ENCODE measurements at regions not wholly inside any gene's neighbourhood (a gene's known extent, or its start where the extent isn't known, plus 50 kb on each side); places are given as distances from the start of the nearest gene placed in this dataset.
"Not testable (repeated sequence)": the region's sequence is repeated elsewhere in the genome, so short reads cannot be mapped to it uniquely, and the experiment has no call there.

DNA sequence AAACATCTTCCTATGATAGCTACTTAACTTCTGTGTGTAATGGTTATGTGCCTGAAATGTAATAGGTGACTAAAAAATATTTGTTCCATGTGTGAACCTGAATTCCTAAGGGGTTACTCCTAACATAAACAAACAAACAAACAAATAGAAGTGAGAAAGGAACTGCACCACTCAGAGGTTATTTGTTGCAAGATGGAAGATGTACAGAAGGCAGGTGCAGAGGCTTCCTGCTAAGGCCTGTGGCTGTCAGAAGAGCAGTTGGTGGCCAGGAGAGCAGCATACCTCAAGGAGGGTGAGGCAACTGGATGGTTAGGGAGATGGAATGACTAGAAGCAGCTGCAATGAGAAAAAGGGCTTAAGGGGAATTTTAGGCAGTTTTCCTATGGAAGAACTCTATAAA lies 940.6 kb downstream of the TTLL7 start:
- H3K4me3 ChIP-seq (ENCODE audit: low read length) = no peak overlapping the region
- DNase-seq (ENCODE audit: low read depth, low spot score) = no peak

DNA sequence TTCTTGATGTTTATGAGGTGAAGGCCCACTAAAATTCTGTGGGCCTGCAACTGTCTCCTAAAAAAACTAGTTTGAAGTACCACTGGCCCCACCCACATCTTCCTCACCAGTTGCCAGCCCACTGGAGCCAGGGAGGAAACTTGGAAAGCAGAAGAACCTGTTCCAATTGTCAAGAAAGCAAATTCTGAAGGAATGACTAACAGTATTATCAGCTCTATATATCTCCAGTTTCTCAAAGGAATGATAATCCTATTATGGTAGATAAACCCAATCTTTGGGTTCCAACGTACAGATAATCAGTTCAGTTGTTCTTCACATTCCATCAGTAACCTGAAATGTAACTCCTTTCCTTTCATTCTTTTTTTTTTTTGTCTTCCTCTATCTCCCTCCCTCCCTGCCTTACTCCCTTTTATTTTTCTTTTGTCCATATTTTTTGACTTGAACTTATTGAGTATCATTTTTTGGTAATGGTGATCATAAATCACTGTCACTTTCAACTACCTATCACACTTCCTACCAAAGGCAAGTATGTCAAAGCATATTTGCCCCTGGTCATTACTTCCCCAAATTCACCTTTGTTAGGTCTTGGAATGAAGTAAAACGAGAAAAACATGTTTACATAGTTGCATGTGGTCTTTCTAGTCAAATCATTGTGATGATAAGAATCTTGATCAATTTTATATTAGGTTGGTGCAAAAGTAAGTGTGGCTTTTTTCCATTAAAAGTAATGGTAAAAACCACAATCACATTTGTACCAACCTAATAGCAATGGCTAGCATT lies 943.4 kb downstream of the TTLL7 start:
- H3K4me3 ChIP-seq (ENCODE audit: low read length) = no peak overlapping the region
- DNase-seq (ENCODE audit: low read depth, low spot score) = no peak

DNA sequence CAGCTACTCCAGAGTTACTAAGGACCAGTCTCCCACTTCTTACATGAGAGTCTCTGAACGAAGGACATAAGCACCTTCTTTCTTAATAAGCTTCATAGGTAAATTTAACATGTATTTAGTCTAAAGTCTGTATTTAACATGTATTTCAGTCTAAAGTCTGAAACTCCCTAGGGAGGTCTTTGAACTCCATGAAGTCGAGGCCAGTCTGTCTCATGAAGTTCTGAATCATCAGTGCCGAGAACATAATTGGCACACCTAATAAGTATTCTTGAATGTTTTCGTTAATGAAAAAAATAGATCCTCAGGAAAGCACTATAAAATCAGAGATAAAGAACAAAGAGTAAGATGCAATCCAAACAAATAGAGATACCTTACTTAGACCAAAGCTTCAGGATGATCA lies 945.5 kb downstream of the TTLL7 start:
- no peak for DNase-seq (ENCODE audit: low read depth, low spot score)
- no peak overlapping the region for H3K4me3 ChIP-seq (ENCODE audit: low read length)

DNA sequence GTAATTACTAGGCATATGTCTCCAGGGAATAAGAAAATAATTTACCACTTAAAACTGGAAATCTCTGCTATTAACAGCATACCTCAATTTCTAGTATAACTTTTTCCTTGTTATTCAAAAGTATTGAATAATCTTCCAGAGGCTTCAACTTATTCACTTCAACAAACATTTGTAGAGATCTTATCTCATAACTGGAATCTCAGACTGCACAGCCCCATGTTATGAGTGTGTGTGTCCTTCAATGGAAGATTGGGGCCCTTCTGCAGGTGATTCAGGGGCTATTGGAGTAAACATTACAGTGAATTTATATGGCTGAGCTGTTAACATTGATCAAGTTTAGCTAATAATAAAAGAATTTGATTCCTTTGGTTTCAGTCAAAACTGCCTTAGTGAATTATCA lies 946.1 kb downstream of the TTLL7 start:
- H3K4me3 ChIP-seq (ENCODE audit: low read length) = no peak overlapping the region
- DNase-seq (ENCODE audit: low read depth, low spot score) = no peak

DNA sequence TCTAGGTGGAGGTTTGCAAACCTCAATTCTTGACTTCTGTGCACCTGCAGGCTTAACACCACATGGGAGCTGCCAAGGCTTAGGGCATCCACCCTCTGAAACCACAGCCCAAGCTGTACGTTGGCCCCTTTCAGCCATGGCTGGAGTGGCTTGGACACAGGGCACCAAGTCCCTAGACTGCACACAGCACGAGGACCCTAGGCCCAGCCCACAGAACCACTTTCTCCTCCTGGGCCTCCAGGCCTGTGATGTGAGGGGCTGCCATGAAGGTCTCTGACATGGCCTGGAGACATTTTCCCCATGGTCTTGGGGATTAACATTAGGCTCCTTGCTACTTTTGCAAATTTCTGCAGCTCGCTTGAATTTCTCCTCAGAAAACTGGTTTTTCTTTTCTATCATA lies 947.9 kb downstream of the TTLL7 start:
- DNase-seq (ENCODE audit: low read depth, low spot score); H3K4me3 ChIP-seq (ENCODE audit: low read length): not testable (repeated sequence)

DNA sequence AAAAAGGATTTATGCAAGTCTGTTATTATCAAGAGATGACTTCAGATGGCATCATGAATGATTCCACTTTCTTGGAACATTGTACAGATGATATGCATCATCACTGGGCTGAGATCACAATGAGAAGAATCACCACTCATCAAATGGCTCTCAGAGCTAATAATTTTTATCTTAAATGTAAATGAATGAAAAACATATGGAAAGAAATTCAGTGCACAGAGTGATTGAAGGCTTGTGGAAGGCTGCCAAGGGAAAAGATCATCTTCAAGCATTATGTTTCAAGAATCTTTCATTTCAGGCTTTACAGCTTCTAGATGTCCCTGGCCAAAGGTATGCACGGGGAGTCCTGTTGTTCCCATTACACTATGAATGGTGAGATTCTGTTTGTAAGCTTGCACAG lies 955.7 kb downstream of the TTLL7 start:
- no peak overlapping the region for H3K4me3 ChIP-seq (ENCODE audit: low read length)
- no peak for DNase-seq (ENCODE audit: low read depth, low spot score)

DNA sequence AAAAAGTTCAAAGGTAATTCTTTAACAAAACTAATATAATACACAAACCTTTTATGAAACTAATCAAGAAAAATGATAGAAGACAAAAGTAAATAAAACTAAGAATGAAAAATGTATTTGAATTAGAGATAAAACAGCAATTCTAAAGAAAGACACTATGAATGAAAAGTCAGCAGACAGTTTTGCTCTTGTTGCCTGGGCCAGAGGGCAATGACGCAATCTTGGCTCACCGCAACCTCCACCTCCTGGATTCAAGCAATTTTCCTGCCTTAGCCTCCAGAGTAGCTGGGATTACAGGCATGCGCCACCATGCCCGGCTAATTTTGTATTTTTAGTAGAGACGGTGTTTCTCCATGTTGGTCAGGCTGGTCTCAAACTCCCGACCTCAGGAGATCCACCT lies 959.8 kb downstream of the TTLL7 start:
- DNase-seq (ENCODE audit: low read depth, low spot score); H3K4me3 ChIP-seq (ENCODE audit: low read length): not testable (repeated sequence)

DNA sequence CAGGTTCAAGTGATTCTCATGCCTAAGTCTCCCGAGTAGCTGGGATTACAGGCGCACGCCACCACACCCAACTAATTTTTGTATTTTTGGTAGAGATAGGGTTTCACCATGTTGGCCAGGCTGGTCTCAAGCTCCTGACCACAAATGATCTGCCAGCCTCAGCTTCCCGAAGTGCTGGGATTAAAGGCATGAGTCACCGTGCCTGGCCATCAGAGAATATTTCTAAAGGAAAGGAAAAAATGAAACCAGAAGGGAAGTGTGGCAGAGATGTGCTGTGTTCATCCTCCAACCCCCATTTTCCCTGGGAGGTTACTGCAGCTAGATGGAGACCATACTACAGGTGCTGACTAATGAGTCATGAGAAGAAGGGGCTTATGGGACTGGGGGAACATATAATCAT lies 964.1 kb downstream of the TTLL7 start:
- no peak for DNase-seq (ENCODE audit: low read depth, low spot score)
- no peak overlapping the region for H3K4me3 ChIP-seq (ENCODE audit: low read length)

DNA sequence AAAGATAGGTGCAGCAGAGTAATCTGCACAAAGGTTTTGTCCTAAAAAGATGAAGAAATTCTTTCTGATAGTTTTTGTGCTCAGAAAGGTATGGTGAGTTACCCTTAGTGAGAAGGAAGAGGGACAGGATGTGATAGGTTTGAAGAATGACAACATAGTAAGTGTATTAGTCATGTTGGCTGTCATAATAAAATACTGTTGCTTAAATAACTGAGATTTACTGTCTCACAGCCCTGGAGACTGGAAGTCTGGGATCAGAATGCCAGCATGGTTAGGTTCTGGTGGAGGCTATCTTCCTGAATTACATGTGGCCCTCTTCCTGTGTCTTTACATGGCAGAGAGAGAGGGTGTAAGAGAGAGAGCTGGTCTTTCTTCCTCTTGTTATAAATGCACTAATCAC lies 965.2 kb downstream of the TTLL7 start:
- no peak for DNase-seq (ENCODE audit: low read depth, low spot score)
- no peak overlapping the region for H3K4me3 ChIP-seq (ENCODE audit: low read length)

DNA sequence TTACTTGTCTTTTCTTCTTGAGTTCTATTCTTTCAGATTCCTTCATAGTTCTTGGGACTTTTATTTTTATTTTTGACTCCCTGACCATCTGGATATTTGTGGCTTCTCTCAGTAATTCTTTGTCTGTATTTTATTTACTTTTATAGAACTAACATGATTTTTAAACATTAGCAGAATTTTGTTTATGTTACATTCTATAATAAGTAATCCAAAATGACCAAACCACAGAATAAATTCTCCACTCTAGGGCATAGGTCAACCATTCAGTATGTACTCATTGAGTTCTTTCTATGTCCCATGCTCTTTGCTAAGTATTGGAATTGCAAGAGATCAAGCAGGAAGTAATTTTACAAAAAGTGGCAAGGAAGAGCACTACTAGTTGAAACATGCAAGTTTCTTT lies 969.0 kb downstream of the TTLL7 start:
- no peak overlapping the region for H3K4me3 ChIP-seq (ENCODE audit: low read length)
- no peak for DNase-seq (ENCODE audit: low read depth, low spot score)

DNA sequence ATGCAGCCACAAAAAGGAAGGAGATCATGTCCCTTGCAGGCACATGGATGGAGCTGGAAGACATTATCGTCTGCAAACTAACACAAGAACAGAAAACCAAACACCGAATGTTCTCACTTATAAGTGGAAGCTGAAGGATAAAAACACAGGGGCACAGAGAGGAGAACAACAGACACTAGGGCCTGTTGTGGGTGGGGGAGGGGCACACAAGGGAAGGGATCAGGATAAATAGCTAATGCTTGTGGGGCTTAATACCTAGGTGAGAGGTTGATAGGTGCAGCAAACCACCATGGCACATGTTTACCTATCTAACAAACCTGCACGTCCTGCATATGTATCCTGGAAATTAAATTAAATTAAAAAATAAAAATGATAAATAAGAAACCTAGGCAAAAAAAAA lies 969.9 kb downstream of the TTLL7 start:
- no peak for DNase-seq (ENCODE audit: low read depth, low spot score)
- no peak overlapping the region for H3K4me3 ChIP-seq (ENCODE audit: low read length)

DNA sequence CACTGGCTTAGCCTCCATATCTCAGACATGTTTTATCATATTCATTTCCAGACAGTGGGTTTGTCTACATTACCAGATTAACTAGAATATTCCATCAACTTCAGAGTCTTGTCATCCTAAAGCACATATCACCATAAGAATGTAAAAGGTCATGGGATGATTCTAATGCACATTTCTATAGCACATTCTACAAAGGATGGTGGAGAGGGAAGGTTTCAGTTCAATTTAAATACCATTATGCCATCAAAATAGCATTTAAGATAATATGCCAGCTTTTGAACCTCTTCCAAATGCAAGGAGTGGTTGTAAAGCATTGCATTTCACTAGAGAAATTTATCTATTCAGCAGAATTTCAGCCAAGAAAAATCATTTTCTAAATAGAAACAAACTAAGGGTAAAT lies 970.5 kb downstream of the TTLL7 start:
- H3K4me3 ChIP-seq (ENCODE audit: low read length) = no peak overlapping the region
- DNase-seq (ENCODE audit: low read depth, low spot score) = no peak

DNA sequence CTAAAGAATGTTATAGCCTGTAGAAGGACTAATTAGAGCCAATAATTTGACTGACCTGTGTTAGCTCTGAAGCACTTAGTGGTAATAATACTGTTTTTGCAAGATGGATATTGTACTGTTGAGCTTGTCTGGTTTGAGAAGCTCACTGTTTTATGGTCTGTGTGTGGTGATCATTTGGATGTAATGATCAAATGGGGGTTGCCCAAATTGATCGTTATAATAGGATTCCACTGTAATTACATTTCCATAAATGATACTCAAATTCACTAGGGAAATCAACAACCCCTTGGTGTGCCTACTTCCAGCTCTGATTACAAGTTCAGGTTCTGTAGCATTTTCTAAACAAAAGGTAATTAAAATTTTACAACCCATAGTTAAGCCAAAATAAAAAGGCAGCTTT lies 971.4 kb downstream of the TTLL7 start:
- no peak for DNase-seq (ENCODE audit: low read depth, low spot score)
- H3K4me3 ChIP-seq (ENCODE audit: low read length) = no peak overlapping the region

DNA sequence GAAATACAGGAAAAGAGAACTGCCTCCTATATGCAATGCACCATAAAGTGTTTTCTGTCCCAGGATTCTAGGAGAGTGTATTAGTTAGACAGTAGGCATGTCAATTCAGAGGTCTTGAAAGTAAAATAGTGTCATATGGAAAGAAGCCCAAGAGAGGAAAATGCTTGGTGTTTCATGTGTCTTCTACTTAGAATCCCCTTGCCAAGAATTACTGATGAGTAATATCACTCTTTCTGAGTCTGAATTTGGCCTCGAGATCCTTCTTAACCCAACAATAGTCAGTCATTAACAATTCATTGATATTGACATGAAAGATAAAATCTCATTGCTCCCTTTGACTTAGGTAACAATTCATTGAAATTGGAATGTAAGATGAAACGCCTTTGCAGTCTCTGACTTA lies 972.2 kb downstream of the TTLL7 start:
- no peak for DNase-seq (ENCODE audit: low read depth, low spot score)
- no peak overlapping the region for H3K4me3 ChIP-seq (ENCODE audit: low read length)

DNA sequence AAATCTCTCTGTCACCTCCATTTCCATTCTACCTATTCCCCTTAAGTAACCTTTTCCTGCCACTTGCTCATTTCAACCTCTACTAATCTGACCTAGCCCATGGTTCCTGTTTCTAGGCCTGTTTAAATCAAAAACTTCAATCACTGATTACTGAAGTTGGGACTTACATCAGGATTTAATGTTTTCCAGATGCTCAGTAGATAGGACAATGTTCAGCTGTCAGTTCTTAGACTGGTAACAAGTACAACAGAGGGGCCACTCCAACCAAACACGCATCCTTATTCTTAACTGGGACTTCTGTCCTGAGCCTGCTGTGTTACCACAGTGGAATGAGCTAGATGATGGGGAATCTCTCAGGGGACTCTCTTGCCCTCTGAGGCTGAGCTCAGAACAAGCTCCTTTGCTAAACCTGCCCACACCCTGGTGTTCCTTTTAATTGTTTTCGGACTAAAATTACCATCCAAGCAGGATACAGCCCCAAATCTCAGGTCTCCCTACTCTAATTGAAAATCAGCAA lies 974.6 kb downstream of the TTLL7 start:
- DNase-seq (ENCODE audit: low read depth, low spot score) = no peak
- H3K4me3 ChIP-seq (ENCODE audit: low read length) = no peak overlapping the region

DNA sequence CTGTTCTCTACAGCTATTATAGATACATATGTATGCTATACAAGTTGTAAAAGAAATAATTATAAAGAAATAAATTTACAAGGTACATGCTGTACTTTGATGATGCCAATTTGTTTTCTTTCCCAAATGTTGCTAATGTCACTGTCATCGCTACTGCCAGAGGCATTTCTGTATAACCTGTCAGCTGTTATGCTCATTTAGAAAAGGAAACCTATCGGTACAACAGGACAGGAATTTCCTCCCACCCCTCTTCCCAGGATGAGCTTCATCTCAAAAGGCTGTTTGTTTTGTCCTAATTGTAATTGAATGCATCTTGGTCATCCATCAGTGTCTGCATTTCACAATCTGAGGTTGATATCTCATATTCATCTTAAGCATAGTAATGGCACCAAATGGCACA lies 975.7 kb downstream of the TTLL7 start:
- DNase-seq (ENCODE audit: low read depth, low spot score) = no peak
- no peak overlapping the region for H3K4me3 ChIP-seq (ENCODE audit: low read length)

DNA sequence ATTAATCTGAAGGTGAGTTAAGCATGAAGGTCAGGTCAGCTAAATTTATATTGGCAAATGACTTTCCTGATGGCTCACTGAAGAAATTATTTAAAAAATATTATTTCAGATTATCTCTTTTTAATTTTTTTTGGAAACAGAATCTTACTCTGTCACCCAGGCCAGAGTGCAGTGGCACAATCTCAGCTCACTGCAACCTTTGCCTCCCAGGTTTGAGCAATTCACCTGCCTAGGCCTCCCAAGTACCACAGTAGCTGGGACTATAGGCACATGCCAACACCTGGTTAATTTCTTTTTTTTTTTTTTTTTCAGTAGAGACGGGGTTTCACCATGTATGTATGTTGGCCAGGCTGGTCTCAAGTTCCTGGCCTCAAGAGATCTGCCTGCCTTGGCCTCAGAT lies 976.7 kb downstream of the TTLL7 start:
- no peak for DNase-seq (ENCODE audit: low read depth, low spot score)
- H3K4me3 ChIP-seq (ENCODE audit: low read length) = no peak overlapping the region

DNA sequence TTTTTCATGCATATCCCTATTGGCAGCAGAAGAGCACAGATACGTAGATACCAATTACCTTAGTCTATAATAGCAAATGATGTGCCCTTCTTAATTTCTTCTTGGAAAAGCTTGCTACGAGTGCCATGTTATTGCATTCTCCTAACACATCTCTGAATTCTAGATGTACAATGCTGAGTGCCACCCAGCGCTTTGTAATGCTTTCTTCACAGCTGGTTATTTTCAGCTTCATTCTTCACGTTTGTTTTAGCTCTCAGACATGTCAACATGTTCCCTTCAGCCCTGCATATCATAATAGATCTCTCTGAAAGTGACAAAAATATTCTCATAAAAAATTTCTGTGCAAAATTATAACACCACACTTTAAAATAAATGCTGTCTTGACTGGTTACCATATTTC lies 981.2 kb downstream of the TTLL7 start:
- H3K4me3 ChIP-seq (ENCODE audit: low read length) = no peak overlapping the region
- DNase-seq (ENCODE audit: low read depth, low spot score) = no peak

DNA sequence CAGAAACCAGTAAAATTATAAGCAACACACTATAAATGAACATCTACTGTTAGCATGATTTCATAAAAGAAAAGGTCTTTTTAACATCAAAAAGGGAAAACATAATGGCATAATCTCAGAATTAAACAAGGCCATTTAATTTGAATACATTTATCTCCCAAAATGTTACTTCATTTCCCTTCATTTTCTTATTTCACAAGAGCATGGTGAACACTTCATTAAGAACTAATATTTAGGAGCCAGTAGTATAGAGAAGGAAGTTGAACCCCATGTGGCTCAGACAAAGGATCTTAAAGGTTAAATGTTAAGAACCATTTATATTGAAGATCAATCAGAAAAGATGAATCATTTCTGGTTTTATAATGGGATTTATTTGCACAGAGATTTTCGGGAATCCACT lies 981.7 kb downstream of the TTLL7 start:
- no peak for DNase-seq (ENCODE audit: low read depth, low spot score)
- no peak overlapping the region for H3K4me3 ChIP-seq (ENCODE audit: low read length)

DNA sequence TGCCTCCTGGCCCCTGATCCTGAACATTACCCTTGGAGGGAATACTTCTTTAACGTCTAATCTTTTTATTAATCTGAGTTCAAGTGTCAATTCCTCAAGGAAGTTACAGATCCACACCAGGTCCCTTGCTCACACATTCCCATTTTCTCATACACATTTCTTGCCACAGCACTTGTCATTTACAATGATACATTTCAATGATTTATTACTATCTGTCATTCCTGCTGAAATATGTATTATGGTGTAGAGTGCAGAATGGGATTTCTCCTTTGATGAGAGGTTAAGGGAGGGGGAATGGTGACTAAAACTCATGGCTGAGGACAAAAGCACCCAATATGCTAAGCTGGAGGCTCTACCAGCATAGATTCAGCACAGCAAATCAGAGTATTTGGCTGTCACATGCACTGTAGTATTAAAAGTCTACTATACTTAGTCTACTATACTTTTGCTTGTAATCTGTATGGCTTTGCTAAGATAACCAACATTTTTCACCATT lies 982.5 kb downstream of the TTLL7 start:
- no peak for DNase-seq (ENCODE audit: low read depth, low spot score)
- no peak overlapping the region for H3K4me3 ChIP-seq (ENCODE audit: low read length)

DNA sequence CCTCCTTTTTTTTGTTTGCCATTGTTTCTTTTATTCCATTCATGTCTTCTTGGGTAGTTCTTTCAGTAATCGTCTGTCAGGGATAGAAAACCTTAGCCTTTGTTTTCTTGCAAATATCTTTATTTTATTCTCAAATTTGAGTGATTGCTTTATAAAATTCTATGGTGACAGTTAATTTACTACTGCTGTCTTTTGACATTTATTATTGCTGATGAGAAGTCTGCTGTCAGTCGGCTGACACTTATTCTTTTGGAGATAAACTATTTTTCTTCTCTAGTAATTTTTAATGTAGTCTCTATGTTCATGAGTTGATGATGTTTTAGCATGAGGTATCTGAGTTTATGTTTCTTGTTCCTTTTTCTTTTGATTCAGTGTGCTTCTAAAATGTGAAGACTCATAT lies 983.8 kb downstream of the TTLL7 start:
- H3K4me3 ChIP-seq (ENCODE audit: low read length) = no peak overlapping the region
- no peak for DNase-seq (ENCODE audit: low read depth, low spot score)
